ENCODE measurements at regions not wholly inside any gene's neighbourhood (a gene's known extent, or its start where the extent isn't known, plus 50 kb on each side); places are given as distances from the start of the nearest gene placed in this dataset.
"Not testable (repeated sequence)": the region's sequence is repeated elsewhere in the genome, so short reads cannot be mapped to it uniquely, and the experiment has no call there.

DNA sequence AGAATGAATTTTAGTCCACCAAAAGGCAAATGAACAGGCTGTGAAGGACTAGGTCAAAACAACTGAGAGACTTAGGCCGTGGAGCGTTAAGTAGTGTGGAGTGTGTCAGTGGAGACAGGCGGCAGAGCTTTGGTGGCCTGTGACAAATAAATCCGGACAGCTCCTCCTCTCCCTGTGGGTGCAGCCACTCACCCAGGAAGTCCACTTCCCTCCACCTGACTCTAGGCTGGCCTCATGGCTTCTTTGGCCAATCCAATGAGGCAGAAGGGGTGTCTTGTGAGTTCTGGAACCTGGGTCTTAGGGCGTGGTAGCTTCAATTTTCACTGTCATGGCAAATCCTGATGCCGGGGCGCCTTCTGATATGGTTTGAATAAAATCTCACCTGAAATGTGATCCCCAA lies 180.9 kb upstream of the C14orf180 start:
- Histone ChIP-seq H3K4me1 (peaks cover 0 to 6% of the 10 kb centered on the region in 2 donors), H3K4me3 (no peak overlapping the region), H3K27me3 (peaks cover 0 to 4% (median 0%) of the 10 kb centered on the region in 3 donors), H3K27ac (no peak overlapping the region), H3K9me3 (peaks cover 0 to 10% (median 0%) of the 10 kb centered on the region in 3 donors), H3K36me3 (no peaks in the 10 kb centered on the region)
- TF ChIP-seq, protein P1, sequence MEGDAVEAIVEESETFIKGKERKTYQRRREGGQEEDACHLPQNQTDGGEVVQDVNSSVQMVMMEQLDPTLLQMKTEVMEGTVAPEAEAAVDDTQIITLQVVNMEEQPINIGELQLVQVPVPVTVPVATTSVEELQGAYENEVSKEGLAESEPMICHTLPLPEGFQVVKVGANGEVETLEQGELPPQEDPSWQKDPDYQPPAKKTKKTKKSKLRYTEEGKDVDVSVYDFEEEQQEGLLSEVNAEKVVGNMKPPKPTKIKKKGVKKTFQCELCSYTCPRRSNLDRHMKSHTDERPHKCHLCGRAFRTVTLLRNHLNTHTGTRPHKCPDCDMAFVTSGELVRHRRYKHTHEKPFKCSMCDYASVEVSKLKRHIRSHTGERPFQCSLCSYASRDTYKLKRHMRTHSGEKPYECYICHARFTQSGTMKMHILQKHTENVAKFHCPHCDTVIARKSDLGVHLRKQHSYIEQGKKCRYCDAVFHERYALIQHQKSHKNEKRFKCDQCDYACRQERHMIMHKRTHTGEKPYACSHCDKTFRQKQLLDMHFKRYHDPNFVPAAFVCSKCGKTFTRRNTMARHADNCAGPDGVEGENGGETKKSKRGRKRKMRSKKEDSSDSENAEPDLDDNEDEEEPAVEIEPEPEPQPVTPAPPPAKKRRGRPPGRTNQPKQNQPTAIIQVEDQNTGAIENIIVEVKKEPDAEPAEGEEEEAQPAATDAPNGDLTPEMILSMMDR (IDR thresholded peaks at IDR 0.05 in 4 of 5, conservative IDR thresholded peaks at IDR 0.05 in 1 of 5), result no peak
- no peak for TF ChIP-seq POLR2A (IDR thresholded peaks at IDR 0.05)
- no peak for ATAC-seq
- intact Hi-C loops (cut with DNase I; ENCODE audit: low total_unique reads), result no loop called here
- no peak for DNase-seq
- in situ Hi-C loops (cut with MboI; ENCODE audit: low sequenced_read_pairs in 4 of 4), result no loop called here

DNA sequence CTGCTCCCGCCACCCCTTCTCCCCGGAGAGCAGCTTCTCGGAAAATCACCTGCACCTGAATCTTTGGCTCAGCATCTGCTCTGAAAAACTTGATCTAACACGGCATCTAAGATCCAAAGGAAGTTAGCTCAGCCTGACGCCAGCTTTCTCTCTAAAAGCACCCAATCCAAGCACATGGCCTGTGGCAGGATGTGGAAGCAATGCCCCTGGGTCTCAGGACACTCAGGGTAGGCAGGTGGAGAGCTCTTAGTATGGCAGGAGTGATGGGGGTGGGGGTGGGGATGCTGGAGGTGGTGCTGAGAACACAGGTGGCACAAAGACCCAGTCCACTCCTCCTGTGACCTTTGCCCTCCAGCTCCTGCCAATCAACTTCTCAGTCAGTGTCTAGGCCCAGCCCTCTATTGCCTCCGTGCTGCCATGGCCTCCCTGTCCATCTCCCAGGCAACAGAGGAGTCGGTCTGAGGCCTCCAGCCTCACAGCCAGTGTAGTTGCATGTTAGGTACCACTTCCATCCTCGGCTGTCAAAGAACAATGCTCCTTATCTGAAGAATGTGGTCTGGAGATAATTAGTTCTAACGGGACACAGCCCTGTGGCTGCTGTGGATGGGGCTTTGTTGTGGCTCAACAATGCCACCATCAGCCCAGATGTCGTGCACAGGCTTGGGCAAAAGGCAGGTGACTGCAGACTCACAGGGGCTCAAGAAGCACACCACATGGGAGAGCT lies 180.0 kb upstream of the C14orf180 start:
- ATAC-seq, result no peak
- in situ Hi-C loops (cut with MboI; ENCODE audit: low sequenced_read_pairs in 4 of 4), result no loop called here
- Histone ChIP-seq H3K27me3 (peaks cover 0 to 5% (median 0%) of the 10 kb centered on the region in 3 donors), H3K27ac (no peak overlapping the region), H3K36me3 (no peaks in the 10 kb centered on the region), H3K4me3 (no peak overlapping the region), H3K9me3 (peaks cover 0 to 10% (median 0%) of the 10 kb centered on the region in 3 donors), H3K4me1 (peaks cover 0 to 4% of the 10 kb centered on the region in 2 donors)
- no peak for DNase-seq
- TF ChIP-seq, protein P1 (IDR thresholded peaks at IDR 0.05 in 4 of 5, conservative IDR thresholded peaks at IDR 0.05 in 1 of 5), result no peak
- no peak for TF ChIP-seq POLR2A (IDR thresholded peaks at IDR 0.05)
- intact Hi-C loops (cut with DNase I; ENCODE audit: low total_unique reads), result no loop called here

DNA sequence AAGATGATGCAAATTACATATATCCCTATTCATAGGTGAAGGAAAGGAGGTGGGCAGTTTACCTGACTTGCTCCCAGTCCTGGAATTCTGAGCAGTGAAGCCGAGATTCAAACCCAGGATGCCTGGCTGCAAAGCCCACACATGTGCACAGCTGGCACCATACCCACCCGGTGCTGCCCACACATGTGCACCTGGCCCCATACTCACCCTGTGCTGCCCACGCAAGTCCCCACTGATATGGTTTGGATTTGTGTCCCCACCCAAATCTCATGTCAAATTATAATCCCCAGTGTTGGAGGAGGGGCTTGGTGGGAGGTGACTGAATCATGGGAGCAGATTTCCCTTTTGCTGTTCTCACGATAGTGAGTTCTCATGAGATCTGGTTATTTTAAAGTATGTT lies 179.2 kb upstream of the C14orf180 start:
- peaks cover 0 to 2% (median 0%) of the 10 kb centered on the region in 3 donors for H3K27me3 ChIP-seq
- ATAC-seq (no peak), DNase-seq (no peak)
- TF ChIP-seq, protein P1 (IDR thresholded peaks at IDR 0.05 in 4 of 5, conservative IDR thresholded peaks at IDR 0.05 in 1 of 5), result no peak
- no peak for TF ChIP-seq POLR2A (IDR thresholded peaks at IDR 0.05)
- no peak overlapping the region for H3K27ac ChIP-seq
- H3K4me1 ChIP-seq, result no peaks in the 10 kb centered on the region
- intact Hi-C loops (cut with DNase I; ENCODE audit: low total_unique reads) (no loop called here), in situ Hi-C loops (cut with MboI; ENCODE audit: low sequenced_read_pairs in 4 of 4) (no loop called here)
- H3K4me3 ChIP-seq, result no peak overlapping the region
- H3K9me3 ChIP-seq, result peaks cover 0 to 10% (median 0%) of the 10 kb centered on the region in 3 donors
- no peaks in the 10 kb centered on the region for H3K36me3 ChIP-seq

DNA sequence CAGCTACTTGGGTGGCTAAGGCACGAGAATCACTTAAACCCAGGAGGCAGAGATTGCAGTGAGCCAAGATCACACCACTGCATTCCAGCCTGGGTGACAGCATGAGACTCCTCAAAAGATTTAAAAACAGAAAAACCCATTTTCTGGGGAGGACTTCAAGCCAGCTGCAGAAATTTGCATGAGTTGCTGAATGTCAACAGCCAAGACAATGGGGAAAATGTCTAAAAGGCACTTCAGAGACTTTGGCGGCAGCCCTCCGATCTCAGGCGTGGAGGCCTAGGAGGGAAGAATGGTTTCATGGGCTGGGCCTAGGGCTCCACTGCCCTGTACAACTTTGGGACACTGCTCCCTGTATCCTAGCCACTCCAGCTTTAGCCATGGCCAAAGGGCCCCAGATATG lies 177.8 kb upstream of the C14orf180 start:
- in situ Hi-C loops (cut with MboI; ENCODE audit: low sequenced_read_pairs in 4 of 4) (no loop called here), intact Hi-C loops (cut with DNase I; ENCODE audit: low total_unique reads) (no loop called here)
- H3K27ac ChIP-seq, result no peak overlapping the region
- ATAC-seq, result no peak
- H3K4me3 ChIP-seq, result no peak overlapping the region
- TF ChIP-seq, protein P1 (IDR thresholded peaks at IDR 0.05 in 4 of 5, conservative IDR thresholded peaks at IDR 0.05 in 1 of 5), result no peak
- TF ChIP-seq POLR2A (IDR thresholded peaks at IDR 0.05), result no peak
- peaks cover 0 to 10% (median 0%) of the 10 kb centered on the region in 3 donors for H3K9me3 ChIP-seq
- H3K4me1 ChIP-seq, result no peaks in the 10 kb centered on the region
- peaks cover 0 to 2% (median 0%) of the 10 kb centered on the region in 3 donors for H3K27me3 ChIP-seq
- DNase-seq, result no peak
- no peaks in the 10 kb centered on the region for H3K36me3 ChIP-seq

DNA sequence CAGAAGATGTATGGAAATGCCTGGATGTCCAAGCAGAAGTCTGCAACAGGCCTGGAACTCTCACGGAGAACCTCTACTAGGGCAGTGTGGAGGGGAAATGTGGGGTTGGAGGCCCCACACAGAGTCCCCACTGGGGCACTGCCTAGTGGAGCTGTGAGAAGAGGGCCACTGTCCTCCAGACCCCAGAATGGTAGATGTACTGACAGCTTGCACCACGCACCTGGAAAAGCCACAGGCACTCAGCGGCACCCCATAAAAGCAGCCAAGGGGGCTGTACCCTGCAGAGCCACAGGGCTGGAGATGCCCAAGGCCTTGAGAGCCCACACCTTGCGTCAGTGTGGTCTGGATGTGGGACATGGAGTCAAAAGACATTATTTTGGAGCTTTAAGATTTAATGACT lies 177.3 kb upstream of the C14orf180 start:
- H3K36me3 ChIP-seq; H3K27ac ChIP-seq; in situ Hi-C loops (cut with MboI; ENCODE audit: low sequenced_read_pairs in 4 of 4); H3K4me3 ChIP-seq; DNase-seq; H3K9me3 ChIP-seq; H3K4me1 ChIP-seq; intact Hi-C loops (cut with DNase I; ENCODE audit: low total_unique reads); ATAC-seq; H3K27me3 ChIP-seq: not testable (repeated sequence)
